ENCODE measurements at regions not wholly inside any gene's neighbourhood (a gene's known extent, or its start where the extent isn't known, plus 50 kb on each side); places are given as distances from the start of the nearest gene placed in this dataset.

- no peak for TF ChIP-seq EZH2 (IDR thresholded peaks at IDR 0.05; ENCODE audit: insufficient read depth, poor library complexity, severe bottlenecking)
- no peak for TF ChIP-seq EZH2phosphoT487 (IDR thresholded peaks at IDR 0.05; ENCODE audit: insufficient read depth, low read depth)
These were observed 1389.4 kb upstream of the GOT2 start for GRCh38 chr16:60123392-60124023.
